GM21447 (cell line): ENCODE measurements at regions not wholly inside any gene's neighbourhood (a gene's known extent, or its start where the extent isn't known, plus 50 kb on each side); places are given as distances from the start of the nearest gene placed in this dataset.
"Not testable (repeated sequence)": the region's sequence is repeated elsewhere in the genome, so short reads cannot be mapped to it uniquely, and the experiment has no call there.

Experiments
- ATAC-seq: cut with Tn5 transposase; IDR thresholded peaks from one replicate; pipeline ENCODE4 v1.9.1; 2021; ENCODE audit not compliant: unreplicated experiment

DNA sequence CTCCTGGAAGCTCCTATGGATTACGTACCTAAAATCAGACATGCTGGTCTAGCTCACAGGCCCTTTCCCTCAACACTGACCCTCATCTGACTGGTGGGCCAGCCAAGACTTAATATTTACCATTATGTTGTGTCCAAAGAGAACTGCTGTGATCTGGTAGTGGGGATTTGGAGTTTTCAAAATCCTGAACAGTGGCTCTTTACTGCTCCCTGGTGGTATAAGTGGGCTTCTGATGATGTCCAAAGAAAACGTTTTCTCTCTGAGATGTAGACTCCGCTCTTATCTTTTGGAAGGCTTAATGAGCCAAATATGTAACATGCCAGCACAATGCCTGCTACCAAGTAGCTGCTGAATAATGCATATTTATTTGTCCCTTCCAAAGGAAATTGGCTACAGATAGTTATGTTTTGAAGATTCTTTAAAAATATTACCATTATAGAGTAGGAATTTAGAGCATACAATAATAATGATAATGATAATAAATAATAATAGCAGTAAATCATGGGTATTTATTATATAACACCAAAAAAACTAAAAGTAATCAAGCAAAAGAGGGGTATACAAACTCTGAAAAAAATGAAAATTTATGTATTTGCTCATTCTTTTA lies 406.6 kb upstream of the TNC start:
- ATAC-seq: no peak

DNA sequence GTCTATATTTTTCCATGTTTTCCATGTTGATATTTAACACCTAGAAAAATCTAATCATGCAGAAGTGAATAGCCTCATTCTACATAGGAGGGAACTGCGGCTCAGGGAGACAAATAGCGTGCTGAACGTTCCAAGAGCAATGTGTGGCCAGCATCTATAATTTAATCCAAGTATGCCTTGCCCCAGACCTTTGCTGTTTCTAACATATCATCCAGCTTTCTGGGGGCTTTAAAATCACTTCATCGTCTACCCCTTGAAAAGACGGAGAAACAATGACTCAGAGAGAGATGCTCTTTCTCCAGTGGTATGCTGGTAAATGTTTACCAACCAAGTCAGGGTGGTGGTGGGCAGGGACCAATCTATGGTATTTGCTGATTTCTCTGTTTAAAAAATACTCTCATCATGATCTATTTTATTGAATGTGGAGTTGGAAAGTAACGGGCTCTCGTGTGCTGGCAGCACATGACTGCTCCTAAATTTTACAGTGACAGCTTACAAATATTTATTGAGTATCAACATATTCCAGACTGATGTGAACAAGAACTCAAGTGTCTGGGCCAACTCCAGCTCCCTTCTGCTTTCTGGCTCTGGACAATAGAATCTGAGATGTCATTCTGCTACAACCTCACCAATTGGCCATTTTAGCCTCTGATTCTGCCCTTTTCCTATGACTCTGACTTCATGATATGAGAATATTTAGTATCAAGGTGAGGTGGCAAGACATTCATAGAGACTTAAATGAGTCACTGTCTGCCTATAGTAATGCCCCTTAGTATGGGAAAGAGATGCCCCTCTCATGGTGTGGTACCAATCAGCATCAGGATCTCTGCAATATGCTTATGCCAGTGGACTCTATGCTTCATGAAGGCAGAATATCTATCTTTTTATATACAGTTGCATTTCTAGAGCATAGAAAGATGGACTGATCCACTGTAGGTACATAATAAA lies 407.4 kb upstream of the TNC start:
- no peak for ATAC-seq

DNA sequence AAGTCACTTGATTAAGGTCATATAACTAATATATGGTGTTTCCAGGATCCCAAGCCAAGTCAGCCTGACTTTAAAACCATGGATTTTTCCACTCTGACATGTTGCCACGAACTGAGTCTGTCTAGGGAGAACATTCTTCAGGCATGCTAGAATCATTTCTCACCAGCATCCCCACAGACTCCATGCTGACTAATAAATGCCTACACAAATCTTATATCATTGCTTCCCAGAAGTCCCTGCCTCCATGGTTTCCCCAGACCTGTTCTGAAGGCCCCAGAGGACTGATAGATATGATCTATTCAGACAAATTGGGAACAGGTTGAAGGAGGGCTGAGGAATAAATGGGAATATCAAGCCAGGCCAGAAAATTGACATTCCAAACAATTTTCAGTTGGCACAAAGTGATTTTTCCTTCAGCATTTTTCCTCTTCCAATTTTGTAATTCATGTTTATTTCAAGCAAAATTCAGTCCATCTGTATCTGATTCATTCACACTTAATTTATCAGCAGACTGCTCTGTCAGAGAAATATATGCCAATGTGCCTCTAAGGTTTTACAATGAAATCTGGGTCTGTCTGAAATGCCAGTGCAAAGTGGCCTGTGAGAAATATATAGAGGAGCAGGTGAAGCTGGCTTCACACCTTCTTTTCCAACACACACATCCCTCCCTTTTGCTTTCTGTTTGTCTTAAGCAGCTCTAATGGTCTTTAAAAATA lies 413.6 kb upstream of the TNC start:
- ATAC-seq: no peak

DNA sequence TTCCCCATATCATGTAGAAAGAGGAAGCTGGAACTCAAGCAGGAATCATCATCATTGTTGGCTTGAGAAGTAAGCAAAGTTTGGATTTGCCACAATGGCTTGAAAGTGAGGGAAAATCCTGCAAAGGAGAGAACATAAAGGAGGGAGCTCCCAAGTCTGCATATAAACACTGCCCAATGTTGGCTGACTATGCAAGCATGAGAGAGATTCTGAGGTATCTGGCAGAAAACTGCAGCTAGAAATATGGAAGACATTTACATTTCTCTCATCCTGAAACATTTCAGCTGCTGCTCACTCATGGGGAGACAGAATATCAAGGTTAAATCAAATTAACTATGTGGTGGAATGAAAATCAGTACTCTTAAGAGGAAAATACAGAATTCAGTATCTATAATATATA lies 415.6 kb upstream of the TNC start:
- ATAC-seq: no peak

DNA sequence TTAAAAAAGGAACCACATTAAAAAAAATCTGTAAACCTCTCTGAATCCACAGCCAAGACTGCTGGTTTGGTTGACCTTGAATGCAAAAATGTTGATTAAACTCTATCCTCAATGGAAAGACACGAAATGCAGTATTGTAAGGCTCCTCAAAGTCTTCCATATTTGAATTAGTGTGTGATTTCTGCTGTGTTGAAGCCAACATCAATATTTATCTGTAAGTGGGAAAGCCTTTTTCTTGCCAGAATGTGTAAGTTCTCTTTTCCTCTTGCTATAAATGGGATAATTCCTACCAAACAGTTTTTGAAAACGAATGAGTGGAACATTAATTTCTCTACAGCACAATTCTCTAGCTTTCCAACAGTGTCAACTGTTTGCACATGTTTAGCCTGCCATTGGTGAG lies 422.1 kb upstream of the TNC start:
- ATAC-seq: no peak

DNA sequence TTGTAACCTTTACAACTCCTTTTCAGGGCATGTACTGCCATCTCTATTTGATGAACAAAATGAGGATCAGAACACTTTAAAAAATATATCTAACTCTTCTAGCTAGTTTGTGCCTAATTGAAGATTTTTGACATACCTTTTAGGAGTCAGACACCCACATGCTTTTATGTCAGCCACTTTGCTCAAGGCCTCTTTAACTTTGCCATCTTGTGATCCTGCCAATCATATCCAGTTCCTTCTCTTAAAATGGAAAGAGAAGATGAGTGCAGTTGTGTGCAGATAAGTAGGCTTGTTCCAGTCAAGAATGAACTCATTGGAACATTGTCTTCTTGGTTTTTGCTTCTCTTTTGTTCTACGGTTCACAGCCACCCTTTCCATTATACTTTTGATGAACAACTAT lies 425.6 kb upstream of the TNC start:
- ATAC-seq: no peak

DNA sequence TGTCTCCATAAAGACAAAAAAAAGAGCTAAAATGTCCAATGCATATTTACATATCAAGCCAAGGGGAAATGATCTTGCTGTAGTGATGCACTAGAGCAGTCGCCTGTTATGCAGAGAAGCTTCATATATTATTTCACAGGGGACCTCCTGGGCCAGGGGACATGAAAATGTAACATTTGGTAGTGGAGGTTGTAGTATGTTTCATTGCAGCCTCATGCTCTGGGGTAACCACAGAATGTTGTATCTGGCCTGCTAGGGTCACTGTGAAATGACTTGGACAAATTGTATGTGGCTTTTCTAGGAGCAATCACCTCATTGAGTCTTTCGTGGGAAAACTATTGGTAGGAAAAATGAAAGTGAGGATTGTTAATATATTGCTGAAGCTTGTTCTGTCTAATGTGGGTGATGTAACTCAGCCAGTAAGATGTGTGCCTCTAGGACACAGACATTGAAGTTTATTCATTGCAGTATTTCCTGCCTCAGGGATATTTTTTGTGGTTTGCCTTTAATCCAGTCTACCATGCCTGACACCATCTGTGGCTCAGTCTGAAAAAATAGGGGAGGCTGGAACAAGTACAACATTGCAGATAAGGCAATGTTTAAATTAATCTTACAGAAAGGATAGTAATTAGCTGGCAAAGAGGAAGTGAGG lies 430.8 kb upstream of the TNC start:
- no peak for ATAC-seq

DNA sequence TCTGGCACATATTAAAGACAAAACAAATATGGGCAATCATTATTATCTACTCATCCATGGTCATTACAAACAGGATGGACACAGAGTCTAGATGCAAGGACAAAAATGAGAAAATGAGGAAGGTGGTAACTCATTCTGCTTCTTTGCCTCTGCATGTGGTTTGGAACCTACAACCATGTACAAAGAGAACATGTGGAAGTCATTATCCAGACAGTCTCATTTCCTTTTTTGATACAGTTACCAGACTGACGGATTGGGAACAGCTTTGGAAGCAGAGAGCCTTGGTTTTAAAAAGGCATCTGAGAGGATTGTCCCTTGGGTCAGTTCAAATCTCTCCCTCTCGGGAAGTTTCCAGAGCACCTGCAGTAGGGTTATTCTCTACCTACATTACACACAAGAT lies 433.4 kb upstream of the TNC start:
- no peak for ATAC-seq

DNA sequence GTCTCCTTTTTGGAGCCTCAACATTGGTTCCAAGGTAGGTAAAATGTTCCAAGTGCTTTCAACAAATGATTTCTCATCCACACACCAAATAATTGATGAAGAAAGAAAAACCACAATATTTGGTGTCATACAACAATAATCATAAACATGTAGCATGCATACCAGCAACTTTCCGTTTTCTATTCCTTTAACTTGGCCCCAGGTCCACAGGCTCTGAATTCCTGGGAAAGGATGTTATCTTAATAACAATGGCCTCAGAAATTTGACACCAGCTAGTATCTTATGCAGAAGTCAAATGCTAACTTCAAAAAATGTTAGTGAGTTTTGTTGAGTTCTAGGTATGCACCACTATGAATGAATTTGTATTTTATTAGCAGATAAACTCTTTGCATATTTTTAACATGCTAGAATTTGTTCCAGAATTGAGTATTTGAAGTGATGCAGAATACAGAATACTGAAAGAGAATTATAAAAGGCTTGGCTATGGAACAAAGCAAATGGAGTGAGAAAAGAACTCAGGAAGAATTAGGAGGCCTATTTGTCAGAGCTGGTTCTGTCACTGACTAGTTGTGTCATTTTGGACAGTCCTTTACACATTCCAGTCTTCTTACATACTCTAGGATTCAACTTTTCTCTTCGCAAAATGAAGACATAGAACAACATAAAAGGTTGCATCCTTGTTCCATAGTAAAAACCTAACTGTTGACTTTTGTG lies 435.3 kb upstream of the TNC start:
- ATAC-seq: no peak

DNA sequence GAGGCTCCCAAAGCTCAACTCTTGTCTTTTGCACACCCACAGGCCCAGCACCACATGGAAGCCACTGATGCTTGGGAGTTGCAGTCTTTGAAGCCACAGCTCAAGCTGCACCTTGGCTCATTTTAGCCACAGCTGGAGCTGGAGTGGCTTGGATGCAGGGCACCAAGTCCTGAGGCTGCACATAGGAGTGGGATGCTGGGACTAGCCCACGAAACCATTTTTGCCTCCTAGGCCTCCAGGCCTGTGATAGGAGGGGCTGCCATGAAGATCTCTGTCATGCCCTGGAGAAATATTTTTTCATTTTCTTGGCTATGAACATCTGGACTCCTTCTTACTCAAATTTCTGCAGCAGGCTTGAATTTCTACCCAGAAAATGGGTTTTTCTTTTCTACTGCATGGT lies 438.5 kb upstream of the TNC start:
- ATAC-seq: no peak

DNA sequence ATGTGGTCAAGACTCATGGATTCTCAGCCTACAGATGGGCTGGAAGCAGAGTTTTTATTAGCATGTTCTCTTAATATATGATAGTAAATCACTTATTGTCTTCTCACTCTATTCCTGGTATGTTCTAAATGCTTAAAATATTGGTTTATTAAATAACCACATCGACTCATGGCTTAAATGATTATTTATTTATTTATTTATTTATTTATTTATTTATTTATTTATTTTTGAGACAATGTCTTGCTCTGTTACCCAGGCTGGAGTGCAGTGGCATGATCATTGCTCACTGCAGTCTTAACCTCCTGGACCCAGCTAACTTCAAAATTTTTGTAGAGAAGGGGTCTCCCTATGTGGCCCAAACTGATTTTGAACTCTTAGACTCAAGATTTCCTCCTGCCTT lies 457.2 kb upstream of the TNC start:
- ATAC-seq: no peak

DNA sequence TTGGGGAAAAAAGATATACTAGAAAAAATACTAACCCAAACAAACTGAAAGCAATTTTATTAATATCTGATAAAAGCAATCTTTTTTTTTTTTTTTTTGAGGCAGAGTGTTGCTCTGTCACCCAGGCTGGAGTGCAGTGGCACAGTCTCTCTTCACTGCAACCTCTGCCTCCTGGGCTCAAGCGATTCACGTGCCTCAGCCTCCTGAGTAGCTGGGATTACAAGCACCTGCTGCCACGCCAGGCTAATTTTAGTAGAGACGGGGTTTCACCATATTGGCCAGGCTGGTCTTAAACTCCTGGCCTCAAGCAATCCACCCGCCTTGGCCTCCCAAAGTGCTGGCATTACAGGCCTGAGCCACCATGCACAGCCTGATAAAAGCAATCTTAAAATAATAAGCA lies 467.5 kb upstream of the TNC start:
- ATAC-seq: not testable (repeated sequence)

DNA sequence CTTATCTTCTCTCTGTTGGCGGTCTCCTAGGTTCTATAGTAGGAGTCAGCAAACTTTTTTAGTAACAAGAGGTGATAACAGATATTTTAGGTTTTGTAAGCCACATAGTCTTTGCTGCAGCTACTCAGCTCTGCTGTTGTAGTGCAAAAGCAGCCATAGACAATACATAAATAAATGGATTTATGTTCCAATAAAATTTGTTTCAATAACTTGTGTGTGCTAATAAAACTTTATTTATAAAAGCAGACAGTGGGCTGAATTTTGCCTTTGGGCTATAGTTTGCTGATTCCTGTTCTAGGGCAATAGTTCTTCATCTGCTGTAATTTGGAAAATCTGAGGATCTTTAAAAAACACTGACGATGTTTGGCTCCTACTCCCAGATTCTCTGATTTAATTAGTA lies 469.4 kb upstream of the TNC start:
- no peak for ATAC-seq

DNA sequence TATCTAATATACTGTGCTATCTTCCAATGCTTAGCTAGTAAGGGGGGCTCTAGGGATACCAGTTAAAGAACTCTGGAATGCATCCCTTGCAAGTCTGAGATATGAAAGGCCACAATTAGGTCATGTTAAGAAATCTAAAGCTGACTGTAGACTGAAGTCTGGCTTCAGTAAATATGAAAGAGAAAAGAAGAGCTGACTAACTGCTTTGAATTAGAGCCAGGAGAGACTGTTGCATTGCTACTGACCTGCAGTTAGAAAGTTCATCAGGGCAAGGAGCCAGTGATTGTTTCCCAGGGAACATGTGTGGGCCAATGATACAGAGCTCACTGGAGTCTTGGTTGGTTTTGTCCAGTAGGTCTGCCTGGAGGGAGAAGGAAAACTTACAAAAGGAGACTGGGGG lies 472.1 kb upstream of the TNC start:
- no peak for ATAC-seq

DNA sequence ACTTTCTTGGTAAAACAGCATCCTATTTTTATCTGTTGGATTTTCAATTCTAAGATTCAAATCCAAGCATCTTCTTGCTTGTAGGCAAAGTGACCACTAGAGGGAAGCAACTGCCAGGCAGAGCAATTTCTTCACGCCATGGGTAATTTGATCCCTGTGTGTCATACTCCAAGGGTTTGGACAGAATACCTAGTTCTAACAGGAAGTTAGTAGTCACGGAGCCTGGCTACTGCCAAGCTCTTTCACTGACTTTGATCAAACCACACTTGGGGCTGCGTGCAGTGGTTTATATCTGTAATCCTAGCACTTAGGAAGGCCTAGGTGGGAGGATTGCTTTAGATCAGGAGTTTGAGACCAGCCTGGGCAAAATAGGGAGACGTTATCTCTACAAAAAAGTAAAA lies 473.6 kb upstream of the TNC start:
- no peak for ATAC-seq

DNA sequence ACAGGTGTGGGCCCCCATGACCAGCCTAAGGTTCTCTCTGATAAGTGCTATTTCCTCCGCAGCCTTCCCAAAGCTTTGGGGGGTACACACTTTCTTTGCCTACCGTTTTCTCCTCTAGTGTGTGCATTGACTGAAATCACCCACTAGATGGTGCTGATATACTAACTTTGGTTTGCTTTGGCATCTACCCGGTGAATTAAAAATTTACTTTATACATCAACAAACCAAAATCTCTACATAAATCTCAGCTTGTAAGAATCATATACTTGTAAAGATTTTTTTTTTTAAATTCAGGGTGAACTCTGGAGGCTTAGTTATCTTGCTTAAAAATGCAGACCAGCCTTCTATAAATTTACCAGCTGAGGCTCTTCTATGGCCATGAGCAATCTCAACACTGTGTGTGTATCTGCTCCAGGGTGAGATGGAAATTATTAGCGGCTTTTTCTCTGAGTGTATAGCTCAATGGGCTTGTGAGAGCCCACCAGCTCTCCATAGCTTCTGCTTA lies 475.7 kb upstream of the TNC start:
- no peak for ATAC-seq

DNA sequence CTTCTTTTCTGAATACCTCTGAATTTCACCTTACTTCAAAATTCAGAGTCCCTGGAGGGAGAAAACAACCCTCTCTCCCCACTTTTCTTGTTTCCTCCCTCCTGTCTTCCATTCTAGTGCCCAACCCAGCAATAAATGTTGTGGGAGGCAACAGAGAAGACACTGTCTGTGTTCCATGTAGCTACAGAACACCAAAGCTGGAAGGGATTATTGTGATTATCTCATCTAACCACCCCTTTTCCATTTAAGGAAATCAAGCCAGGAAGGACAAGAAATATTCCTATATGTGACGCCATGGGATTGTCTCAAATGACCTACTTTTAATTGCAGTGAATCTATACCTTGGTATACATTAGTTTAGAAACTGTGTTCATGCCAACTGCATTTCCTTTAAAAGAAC lies 476.6 kb upstream of the TNC start:
- ATAC-seq: no peak

DNA sequence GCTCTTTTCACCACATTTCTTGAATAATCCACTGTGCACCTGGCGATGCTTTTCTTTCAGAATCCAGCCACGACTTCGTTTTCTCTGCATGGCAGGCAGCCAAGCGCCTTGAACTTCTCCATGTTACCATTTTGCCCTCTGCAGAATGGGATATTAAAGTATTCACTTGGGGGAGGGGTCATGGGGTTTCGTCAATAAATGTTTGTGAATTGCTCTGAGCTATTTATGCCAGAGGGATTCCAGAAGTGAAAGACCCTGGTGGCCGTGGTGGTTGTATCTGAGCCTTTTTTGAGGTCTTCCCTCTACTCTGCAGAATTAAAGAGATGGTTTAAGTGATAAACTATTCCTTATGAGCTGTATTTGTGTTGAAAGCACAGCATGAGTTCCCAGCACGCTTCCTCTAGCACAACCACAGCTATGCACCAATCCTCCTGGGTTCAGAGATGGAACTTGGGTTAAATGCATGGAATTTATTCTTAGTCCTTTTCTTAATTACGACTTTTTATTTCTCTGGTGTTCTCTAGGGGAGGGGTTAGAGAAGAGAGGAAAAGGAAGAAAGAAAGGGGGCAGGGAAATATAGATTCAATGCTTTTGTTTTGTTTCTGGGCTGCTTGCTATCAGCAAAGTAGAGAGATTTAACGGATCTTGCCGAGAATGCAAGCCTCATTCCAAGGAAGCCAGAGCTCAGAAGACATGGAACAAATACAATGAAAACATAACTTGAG lies 478.2 kb upstream of the TNC start:
- ATAC-seq: no peak

DNA sequence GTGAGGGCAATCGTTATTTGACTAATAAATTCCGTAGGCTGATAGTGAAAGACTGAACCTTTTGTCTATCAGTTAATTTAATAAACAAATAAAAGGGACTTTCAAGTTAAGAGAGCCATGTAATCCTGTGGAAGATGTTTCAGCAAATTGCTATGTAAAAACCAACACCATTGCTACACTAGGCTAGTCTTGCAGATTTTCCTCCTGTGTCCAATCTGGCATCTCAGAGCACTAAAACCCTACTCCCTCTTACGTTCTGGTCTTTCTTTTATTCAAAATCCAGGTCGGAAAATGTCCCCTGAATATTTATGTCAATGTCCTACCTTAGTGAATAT lies 478.8 kb upstream of the TNC start:
- no peak for ATAC-seq

DNA sequence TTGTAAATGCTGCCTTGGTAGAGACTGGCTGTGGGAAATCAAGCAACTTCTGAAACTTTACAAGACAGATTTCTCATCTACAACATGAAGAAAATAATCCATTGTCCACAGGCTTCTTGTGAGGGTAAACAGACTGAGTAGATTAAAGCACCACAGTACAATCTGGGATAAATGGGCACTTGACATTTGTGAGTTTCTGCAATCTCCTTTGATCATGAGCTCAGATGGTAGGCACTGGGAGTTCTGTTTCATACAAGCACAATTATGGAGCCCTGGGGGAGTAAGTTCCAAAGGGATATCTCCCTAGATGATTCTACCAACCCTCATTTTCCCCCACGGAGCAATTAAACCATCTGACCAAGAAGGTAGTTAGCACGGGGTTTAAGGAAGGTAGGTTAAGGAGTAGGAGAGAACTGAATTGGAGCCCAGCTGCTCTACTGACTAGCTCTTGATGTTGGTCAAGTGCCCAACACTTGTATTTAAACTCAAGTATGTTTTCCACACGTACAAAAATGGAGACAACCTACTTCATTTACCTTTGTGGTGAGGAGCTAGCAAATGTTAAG lies 479.5 kb upstream of the TNC start:
- no peak for ATAC-seq
